CD14-positive monocyte (primary cell): ENCODE measurements at regions not wholly inside any gene's neighbourhood (a gene's known extent, or its start where the extent isn't known, plus 50 kb on each side); places are given as distances from the start of the nearest gene placed in this dataset.

Experiments used
- DNase-seq, 3 donors: peaks; one replicate each; pipeline ENCODE4 v3.0.0-alpha.2; 2011 to 2022
- H2AFZ ChIP-seq: 2 replicates; pipeline ENCODE4 v1.6.0; 2012; ENCODE audit warnings: mild to moderate bottlenecking, low read depth, low read length, inconsistent platforms; ENCODE audit not compliant: insufficient read depth, poor library complexity, severe bottlenecking
- H3K27ac ChIP-seq, 2 donors: 1 replicate in 1 of 2; 2 replicates in 1 of 2; pipeline ENCODE4 v1.5.1; 2012 to 2013; ENCODE audit warnings: low read length in 2 of 2, control low read depth in 1 of 2, inconsistent platforms in 1 of 2, low read depth in 1 of 2, mild to moderate bottlenecking in 1 of 2
- H3K27me3 ChIP-seq, 2 donors: one replicate each; pipeline versions ENCODE4 v1.6.0 to v1.6.1; 2011 to 2013; ENCODE audit warnings: low read length in 2 of 2; ENCODE audit not compliant: control insufficient read depth in 2 of 2, insufficient read depth in 2 of 2
- H3K36me3 ChIP-seq, 2 donors: replicated peaks in 1 of 2; 1 replicate in 1 of 2; 2 replicates in 1 of 2; pipeline versions ENCODE4 v1.5.1 to v1.6.1; 2012 to 2013; ENCODE audit warnings: low read length in 2 of 2, control low read depth in 1 of 2, inconsistent platforms in 1 of 2, mild to moderate bottlenecking in 1 of 2; ENCODE audit not compliant: insufficient read depth in 2 of 2, control insufficient read depth in 1 of 2
- H3K4me1 ChIP-seq, 2 donors: 1 replicate in 1 of 2; 2 replicates in 1 of 2; pipeline versions ENCODE4 v1.5.1 to v1.6.1; 2012 to 2013; ENCODE audit warnings: low read length in 2 of 2, control low read depth in 1 of 2, inconsistent platforms in 1 of 2, mild to moderate bottlenecking in 1 of 2, moderate library complexity in 1 of 2; ENCODE audit not compliant: insufficient read depth in 2 of 2, control insufficient read depth in 1 of 2
- H3K4me2 ChIP-seq: replicated peaks from 2 replicates; pipeline ENCODE3; 2012; ENCODE audit warnings: low read length, moderate library complexity, mild to moderate bottlenecking; ENCODE audit not compliant: poor library complexity, severe bottlenecking; ENCODE audit errors: extremely low read depth
- H3K4me3 ChIP-seq, 3 experiments: fragments of 200-600 bp in 1 of 3; sonication (generic) in 1 of 3; replicated peaks in 1 of 3; 1 replicate in 2 of 3; 2 replicates in 1 of 3; pipeline ENCODE4 v1.5.1; 2011 to 2013; ENCODE audit warnings: low read length in 3 of 3, mild to moderate bottlenecking in 3 of 3, control low read depth in 2 of 3, low read depth in 2 of 3, inconsistent platforms in 1 of 3, moderate library complexity in 1 of 3
- H3K79me2 ChIP-seq: 2 replicates; pipeline ENCODE4 v1.6.0; 2012; ENCODE audit warnings: mild to moderate bottlenecking, control low read depth, inconsistent platforms, low read length, moderate library complexity; ENCODE audit not compliant: insufficient read depth
- H3K9ac ChIP-seq: 2 replicates; pipeline ENCODE4 v1.6.0; 2017; ENCODE audit warnings: low read length, mild to moderate bottlenecking; ENCODE audit not compliant: insufficient read depth, poor library complexity, severe bottlenecking
- H3K9me3 ChIP-seq, 2 donors: replicated peaks in 1 of 2; 1 replicate in 1 of 2; 2 replicates in 1 of 2; pipeline versions ENCODE4 v1.5.1 to v1.6.1; 2012 to 2013; ENCODE audit warnings: low read length in 2 of 2, control low read depth in 1 of 2; ENCODE audit not compliant: control insufficient read depth in 1 of 2, insufficient read depth in 1 of 2
- H4K20me1 ChIP-seq: 2 replicates; pipeline ENCODE4 v1.6.0; 2012; ENCODE audit warnings: mild to moderate bottlenecking, low read length, control low read depth, moderate library complexity; ENCODE audit not compliant: insufficient read depth
- H3K27ac Mint-ChIP-seq, 7 donors: one replicate each; pipeline ENCODE4 v1.8.0; 2020; ENCODE audit warnings: mild to moderate bottlenecking in 7 of 7, mixed read lengths in 7 of 7, moderate library complexity in 6 of 7, inconsistent platforms in 2 of 7
- H3K27me3 Mint-ChIP-seq, 3 donors: one replicate each; pipeline ENCODE4 v1.8.0; 2021 to 2022; ENCODE audit warnings: low read depth in 3 of 3, mild to moderate bottlenecking in 3 of 3, mixed read lengths in 3 of 3, moderate library complexity in 3 of 3, inconsistent platforms in 1 of 3
- H3K36me3 Mint-ChIP-seq, 2 donors: one replicate each; pipeline ENCODE4 v1.8.0; 2020; ENCODE audit warnings: mixed read lengths in 2 of 2, inconsistent platforms in 1 of 2, mild to moderate bottlenecking in 1 of 2
- H3K4me1 Mint-ChIP-seq: one replicate; pipeline ENCODE4 v1.8.0; 2020; ENCODE audit warnings: mild to moderate bottlenecking, mixed read lengths
- H3K4me3 Mint-ChIP-seq, 2 donors: one replicate each; pipeline ENCODE4 v1.8.0; 2020; ENCODE audit warnings: mild to moderate bottlenecking in 2 of 2, mixed read lengths in 2 of 2, moderate library complexity in 1 of 2
- H3K9me3 Mint-ChIP-seq, 7 donors: one replicate each; pipeline ENCODE4 v1.8.0; 2020 to 2022; ENCODE audit warnings: mixed read lengths in 7 of 7, mild to moderate bottlenecking in 6 of 7, moderate library complexity in 6 of 7, inconsistent platforms in 2 of 7
- CTCF ChIP-seq: fragments of 200-600 bp; IDR thresholded peaks from one replicate; pipeline ENCODE4 v1.8.0; 2022; ENCODE audit warnings: antibody characterized with exemption, mild to moderate bottlenecking
- WGBS: methylation state at CpG from one replicate; pipeline ENCODE4 v1.1.5; 2013; ENCODE audit warnings: missing lambda C conversion rate; ENCODE audit not compliant: insufficient coverage; 5-methylcytosine and 5-hydroxymethylcytosine counted together
- intact Hi-C, 2 donors: fragments of 100-400 bp; cut with micrococcal nuclease; formaldehyde crosslinking; loops; one replicate each; pipeline versions ENCODE4 v1.15.0 to v1.15.1; 2023

- no peak overlapping the region for H3K27ac Mint-ChIP-seq
- Histone ChIP-seq H3K4me1 (no peaks in the 10 kb centered on the region), H3K36me3 (no peaks in the 10 kb centered on the region), H4K20me1 (no peaks in the 10 kb centered on the region), H3K9me3 (no peaks in the 10 kb centered on the region), H3K4me3 (no peak overlapping the region), H3K4me2 (no peak overlapping the region), H2AFZ (no peak overlapping the region), H3K27ac (no peak overlapping the region), H3K79me2 (no peaks in the 10 kb centered on the region), H3K9ac (no peak overlapping the region), H3K27me3 (peaks cover 0 to 4% of the 10 kb centered on the region in 2 donors)
- intact Hi-C loops: no loop called here
- WGBS: 69% methylated on average over 3 of the region's 4 CpGs
- H3K36me3 Mint-ChIP-seq: no peaks in the 10 kb centered on the region
- DNase-seq: no peak
- no peak overlapping the region for H3K4me3 Mint-ChIP-seq
- H3K27me3 Mint-ChIP-seq: peaks cover 0 to 8% (median 3%) of the 10 kb centered on the region in 3 donors
- no peaks in the 10 kb centered on the region for H3K4me1 Mint-ChIP-seq
- no peak for TF ChIP-seq CTCF
- peaks cover 0 to 4% (median 2%) of the 10 kb centered on the region in 7 donors for H3K9me3 Mint-ChIP-seq
These were observed 154.3 kb downstream of the TMX1 start for GRCh38 chr14:51394384-51394783.

GRCh38 chr14:51394804-51395203 lies 154.8 kb downstream of the TMX1 start:
- H3K9me3 ChIP-seq: no peaks in the 10 kb centered on the region
- Mint-ChIP-seq H3K27ac (no peak overlapping the region), H3K4me1 (no peaks in the 10 kb centered on the region), H3K36me3 (no peaks in the 10 kb centered on the region), H3K9me3 (peaks cover 0 to 2% (median under 1%) of the 10 kb centered on the region in 7 donors), H3K4me3 (no peak overlapping the region), H3K27me3 (peaks cover 0 to 8% (median 3%) of the 10 kb centered on the region in 3 donors)
- H3K27ac ChIP-seq: no peak overlapping the region
- H3K4me1 ChIP-seq: no peaks in the 10 kb centered on the region
- H4K20me1 ChIP-seq: no peaks in the 10 kb centered on the region
- H3K9ac ChIP-seq: no peak overlapping the region
- intact Hi-C loops: no loop called here
- H3K36me3 ChIP-seq: no peaks in the 10 kb centered on the region
- no peak overlapping the region for H3K4me3 ChIP-seq
- TF ChIP-seq CTCF: no peak
- peaks cover 0 to 4% of the 10 kb centered on the region in 2 donors for H3K27me3 ChIP-seq
- no peak for DNase-seq
- H3K4me2 ChIP-seq: no peak overlapping the region
- H2AFZ ChIP-seq: no peak overlapping the region
- H3K79me2 ChIP-seq: no peaks in the 10 kb centered on the region
- 17% methylated on average over 1 of the region's 1 CpG for WGBS
